Tibial nerve (tissue), 4 donors: ENCODE measurements at regions not wholly inside any gene's neighbourhood (a gene's known extent, or its start where the extent isn't known, plus 50 kb on each side); places are given as distances from the start of the nearest gene placed in this dataset.

Experiments used
- EP300 ChIP-seq, 2 donors: sonication (generic); formaldehyde crosslinking; IDR thresholded peaks; one replicate each; pipeline ENCODE4 v1.6.1; 2017; ENCODE audit warnings: antibody characterized with exemption in 2 of 2, mild to moderate bottlenecking in 1 of 2
- POLR2A ChIP-seq, 2 donors: fragments of 450-650 bp; IDR thresholded peaks; one replicate each; pipeline ENCODE4 v1.6.1; 2017; ENCODE audit warnings: antibody characterized with exemption in 2 of 2, mild to moderate bottlenecking in 2 of 2, moderate library complexity in 2 of 2
- TF ChIP-seq, protein P1 (sequence below), 5 experiments: fragments of 200-600 bp in 3 of 5; fragments of 450-650 bp in 2 of 5; sonication (generic) in 3 of 5; IDR thresholded peaks; one replicate each; pipeline ENCODE4 v1.5.1; 2016 to 2019; ENCODE audit warnings: antibody characterized with exemption in 5 of 5, mild to moderate bottlenecking in 3 of 5, moderate library complexity in 2 of 5

DNA sequence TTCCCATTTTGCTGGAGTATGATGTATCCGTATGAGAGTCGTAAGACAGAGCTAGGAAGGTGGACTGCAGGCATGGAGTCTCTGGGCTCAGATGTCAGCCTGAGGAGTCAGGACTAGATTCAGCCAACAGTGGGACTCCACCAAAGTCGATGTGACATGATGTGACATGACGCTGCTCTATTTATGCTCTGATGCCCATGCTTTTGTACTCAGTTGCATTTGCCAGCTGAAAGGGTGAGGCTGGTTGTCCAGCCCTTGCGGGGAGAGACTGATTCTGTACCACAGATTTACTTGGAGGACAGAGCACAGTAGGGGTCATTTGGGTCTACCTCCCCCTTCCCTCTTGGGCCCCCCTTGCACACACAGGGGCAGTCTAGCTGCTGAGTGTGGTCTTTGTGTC lies 88.5 kb upstream of the ATG10 start:
- TF ChIP-seq, protein P1, sequence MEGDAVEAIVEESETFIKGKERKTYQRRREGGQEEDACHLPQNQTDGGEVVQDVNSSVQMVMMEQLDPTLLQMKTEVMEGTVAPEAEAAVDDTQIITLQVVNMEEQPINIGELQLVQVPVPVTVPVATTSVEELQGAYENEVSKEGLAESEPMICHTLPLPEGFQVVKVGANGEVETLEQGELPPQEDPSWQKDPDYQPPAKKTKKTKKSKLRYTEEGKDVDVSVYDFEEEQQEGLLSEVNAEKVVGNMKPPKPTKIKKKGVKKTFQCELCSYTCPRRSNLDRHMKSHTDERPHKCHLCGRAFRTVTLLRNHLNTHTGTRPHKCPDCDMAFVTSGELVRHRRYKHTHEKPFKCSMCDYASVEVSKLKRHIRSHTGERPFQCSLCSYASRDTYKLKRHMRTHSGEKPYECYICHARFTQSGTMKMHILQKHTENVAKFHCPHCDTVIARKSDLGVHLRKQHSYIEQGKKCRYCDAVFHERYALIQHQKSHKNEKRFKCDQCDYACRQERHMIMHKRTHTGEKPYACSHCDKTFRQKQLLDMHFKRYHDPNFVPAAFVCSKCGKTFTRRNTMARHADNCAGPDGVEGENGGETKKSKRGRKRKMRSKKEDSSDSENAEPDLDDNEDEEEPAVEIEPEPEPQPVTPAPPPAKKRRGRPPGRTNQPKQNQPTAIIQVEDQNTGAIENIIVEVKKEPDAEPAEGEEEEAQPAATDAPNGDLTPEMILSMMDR (IDR thresholded peaks at IDR 0.05), result no peak
- no peak for TF ChIP-seq POLR2A (IDR thresholded peaks at IDR 0.05)
- TF ChIP-seq EP300 (IDR thresholded peaks at IDR 0.05), result no peak
